GM23338 (cell line): ENCODE measurements at regions not wholly inside any gene's neighbourhood (a gene's known extent, or its start where the extent isn't known, plus 50 kb on each side); places are given as distances from the start of the nearest gene placed in this dataset.

Experiments
- ATAC-seq: fragments of 200-7000 bp; cut with Tn5 transposase; 3 replicates; pipeline ENCODE4 v1.9.1; 2020
- DNase-seq: peaks from one replicate; pipeline ENCODE4 v3.0.0-alpha.2; 2015; ENCODE audit warnings: low spot score
- H2AFZ ChIP-seq: fragments of 200-600 bp; sonication (generic); 2 replicates; pipeline ENCODE4 v1.8.0; 2016; ENCODE audit warnings: antibody characterized with exemption, mild to moderate bottlenecking, moderate library complexity
- H3F3A ChIP-seq: fragments of 200-600 bp; sonication (generic); replicated peaks from 2 replicates; pipeline ENCODE4 v1.8.0; 2017; ENCODE audit warnings: antibody characterized with exemption, mixed run types, low read depth
- H3K27ac ChIP-seq: fragments of 200-600 bp; sonication (generic); 2 replicates; pipeline ENCODE4 v1.6.1; 2016; ENCODE audit warnings: low read depth
- H3K27me3 ChIP-seq: fragments of 200-600 bp; sonication (generic); 2 replicates; pipeline ENCODE4 v1.8.0; 2016; ENCODE audit warnings: mild to moderate bottlenecking, mixed run types, moderate library complexity; ENCODE audit not compliant: insufficient read depth
- H3K36me3 ChIP-seq: fragments of 200-600 bp; sonication (generic); 2 replicates; pipeline ENCODE4 v1.8.0; 2016; ENCODE audit warnings: mild to moderate bottlenecking; ENCODE audit not compliant: insufficient read depth
- H3K4me1 ChIP-seq: fragments of 200-600 bp; sonication (generic); 2 replicates; pipeline ENCODE4 v1.8.0; 2016; ENCODE audit warnings: mild to moderate bottlenecking, moderate library complexity; ENCODE audit not compliant: insufficient read depth
- H3K4me2 ChIP-seq: fragments of 200-600 bp; sonication (generic); 2 replicates; pipeline ENCODE4 v1.7.1; 2017; ENCODE audit warnings: mixed run types
- H3K4me3 ChIP-seq: fragments of 200-600 bp; sonication (generic); 2 replicates; pipeline ENCODE4 v1.6.1; 2016; ENCODE audit warnings: mixed run types
- H3K79me2 ChIP-seq: fragments of 200-600 bp; sonication (generic); replicated peaks from 2 replicates; pipeline ENCODE4 v1.8.0; 2017; ENCODE audit warnings: mild to moderate bottlenecking; ENCODE audit not compliant: insufficient read depth
- H3K9me2 ChIP-seq: fragments of 200-600 bp; sonication (generic); 2 replicates; pipeline ENCODE4 v1.8.0; 2017; ENCODE audit not compliant: insufficient read depth
- H4K20me1 ChIP-seq: fragments of 200-600 bp; sonication (generic); replicated peaks from 2 replicates; pipeline ENCODE4 v1.8.0; 2017; ENCODE audit warnings: mild to moderate bottlenecking; ENCODE audit not compliant: insufficient read depth
- H3K27ac Mint-ChIP-seq: 2 replicates; pipeline ENCODE4 v1.8.0; 2020; ENCODE audit warnings: inconsistent platforms, mild to moderate bottlenecking, moderate library complexity, mixed read lengths
- H3K27me3 Mint-ChIP-seq: 3 replicates; pipeline ENCODE4 v1.8.0; 2022; ENCODE audit warnings: low read depth, mild to moderate bottlenecking, moderate library complexity, mixed read lengths, inconsistent platforms; ENCODE audit not compliant: insufficient read depth, poor library complexity
- H3K36me3 Mint-ChIP-seq: 3 replicates; pipeline ENCODE4 v1.8.0; 2021; ENCODE audit warnings: low read depth, mild to moderate bottlenecking, inconsistent platforms, moderate library complexity, mixed read lengths
- H3K4me1 Mint-ChIP-seq: 3 replicates; pipeline ENCODE4 v1.8.0; 2020; ENCODE audit warnings: mild to moderate bottlenecking, inconsistent platforms, mixed read lengths
- H3K4me3 Mint-ChIP-seq: 3 replicates; pipeline ENCODE4 v1.8.0; 2021; ENCODE audit warnings: moderate library complexity, mild to moderate bottlenecking, inconsistent platforms, mixed read lengths
- H3K9me3 Mint-ChIP-seq: 3 replicates; pipeline ENCODE4 v1.8.0; 2020; ENCODE audit warnings: moderate library complexity, mild to moderate bottlenecking, inconsistent platforms, mixed read lengths
- ETS1 ChIP-seq: IDR thresholded peaks from 2 replicates; pipeline ENCODE4 v1.6.1; 2016; ENCODE audit warnings: antibody characterized with exemption
- EZH2phosphoT487 ChIP-seq: fragments of 200-600 bp; sonication (generic); IDR thresholded peaks from one replicate; pipeline ENCODE4 v1.8.1; 2018; ENCODE audit warnings: antibody characterized with exemption; ENCODE audit not compliant: unreplicated experiment
- NANOG ChIP-seq: IDR thresholded peaks from 2 replicates; pipeline ENCODE4 v1.6.1; 2016; ENCODE audit warnings: antibody characterized with exemption, borderline replicate concordance
- POLR2AphosphoS5 ChIP-seq: IDR thresholded peaks from 2 replicates; pipeline ENCODE4 v1.6.1; 2016; ENCODE audit warnings: antibody characterized with exemption, low read depth
- REST ChIP-seq: IDR thresholded peaks from one replicate; pipeline ENCODE4 v1.6.1; 2018; ENCODE audit warnings: antibody characterized with exemption; ENCODE audit not compliant: unreplicated experiment
- ZNF114 ChIP-seq: fragments of 250-450 bp; sonication (Bioruptor Pico); IDR thresholded peaks from 2 replicates; pipeline ENCODE4 v1.5.0; 2020; ENCODE audit warnings: mild to moderate bottlenecking, moderate library complexity
- ZNF331 ChIP-seq: fragments of 250-450 bp; sonication (Bioruptor Pico); IDR thresholded peaks from 2 replicates; pipeline ENCODE4 v1.5.0; 2020; ENCODE audit warnings: low read depth, mild to moderate bottlenecking, moderate library complexity
- ZNF462 ChIP-seq: fragments of 250-450 bp; sonication (Bioruptor Pico); IDR thresholded peaks from 2 replicates; pipeline ENCODE4 v1.5.0; 2020; ENCODE audit warnings: mild to moderate bottlenecking, moderate library complexity

- H3K4me2 ChIP-seq: no peak overlapping the region
- no peaks in the 10 kb centered on the region for H4K20me1 ChIP-seq
- 0 out of 3 replicates have a peak, but pooled peaks cover 3% of the 10 kb centered on the region for H3K9me3 Mint-ChIP-seq
- TF ChIP-seq ETS1 (no peak), EZH2phosphoT487 (no peak), ZNF331 (CRISPR knock-in tag) (no peak), POLR2AphosphoS5 (no peak), ZNF114 (CRISPR knock-in tag) (no peak), REST (no peak), NANOG (no peak), ZNF462 (CRISPR knock-in tag) (no peak)
- H3K9me2 ChIP-seq: peaks cover 6% of the 10 kb centered on the region; the same call in 1 of the 2 replicates
- H3K27me3 ChIP-seq: no peaks in the 10 kb centered on the region
- H2AFZ ChIP-seq: no peak overlapping the region
- H3K79me2 ChIP-seq: no peaks in the 10 kb centered on the region
- DNase-seq (no peak), ATAC-seq (no peak)
- no peak overlapping the region for H3K4me3 ChIP-seq
- H3K36me3 ChIP-seq: no peaks in the 10 kb centered on the region
- H3K27me3 Mint-ChIP-seq: peaks cover 6% of the 10 kb centered on the region
- no peaks in the 10 kb centered on the region for H3K36me3 Mint-ChIP-seq
- H3K4me3 Mint-ChIP-seq: no peak overlapping the region
- H3K4me1 ChIP-seq: no peaks in the 10 kb centered on the region
- no peaks in the 10 kb centered on the region for H3K4me1 Mint-ChIP-seq
- H3K27ac ChIP-seq: no peak overlapping the region
- no peaks in the 10 kb centered on the region for H3F3A ChIP-seq
- no peak overlapping the region for H3K27ac Mint-ChIP-seq
These were observed 155.5 kb downstream of the OXSM start for GRCh38 chr3:25945366-25945765.
